Caco-2 (cell line): ENCODE measurements at regions not wholly inside any gene's neighbourhood (a gene's known extent, or its start where the extent isn't known, plus 50 kb on each side); places are given as distances from the start of the nearest gene placed in this dataset.

Experiments used
- BruUV-seq: library from RNA; stranded (reverse); fragments of 400-500 nt; replicated peaks from 2 replicates; lab custom pipeline; 2021; lab: Mats Ljungman, UMichigan
- CTCF ChIA-PET: fragments of 300-600 bp; sonication (Branson Sonifier 250); formaldehyde crosslinking; loops from one replicate; lab custom pipeline; 2022; ENCODE audit warnings: antibody characterized with exemption; lab: Charles Lee
- POLR2A ChIA-PET: fragments of 300-600 bp; sonication (Branson Sonifier 250); formaldehyde crosslinking; loops from one replicate; lab custom pipeline; 2022; ENCODE audit warnings: antibody characterized with exemption; lab: Charles Lee
- DNase-seq, 2 experiments: peaks; one replicate each; pipeline versions ENCODE4 v3.0.0 to v3.0.0-alpha.2; 2020 to 2022
- H3K27me3 ChIP-seq: replicated peaks from 2 replicates; pipeline ENCODE4 v1.6.0; 2011; ENCODE audit warnings: low read length; ENCODE audit not compliant: control insufficient read depth, insufficient read depth
- H3K36me3 ChIP-seq: 2 replicates; pipeline ENCODE4 v1.5.1; 2011; ENCODE audit warnings: low read length; ENCODE audit not compliant: control insufficient read depth, insufficient read depth
- H3K4me1 ChIP-seq: fragments of 250-450 bp; sonication (Bioruptor Pico); 2 replicates; pipeline ENCODE4 v1.5.1; 2020; ENCODE audit warnings: mild to moderate bottlenecking
- H3K4me3 ChIP-seq: 2 replicates; pipeline ENCODE4 v1.5.1; 2011; ENCODE audit warnings: low read depth, mild to moderate bottlenecking, control low read depth, low read length
- H3K9me3 ChIP-seq: fragments of 250-450 bp; sonication (Bioruptor Pico); 2 replicates; pipeline ENCODE4 v1.5.1; 2020; ENCODE audit warnings: mild to moderate bottlenecking, moderate library complexity
- H3K27ac Mint-ChIP-seq: one replicate; pipeline ENCODE4 v1.8.0; 2022; ENCODE audit warnings: mixed read lengths; ENCODE audit not compliant: unreplicated experiment
- H3K27me3 Mint-ChIP-seq: one replicate; pipeline ENCODE4 v1.8.0; 2022; ENCODE audit warnings: mixed read lengths; ENCODE audit not compliant: insufficient read depth, unreplicated experiment
- H3K36me3 Mint-ChIP-seq: one replicate; pipeline ENCODE4 v1.8.0; 2022; ENCODE audit warnings: mild to moderate bottlenecking, mixed read lengths; ENCODE audit not compliant: insufficient read depth, unreplicated experiment
- H3K4me1 Mint-ChIP-seq: one replicate; pipeline ENCODE4 v1.8.0; 2022; ENCODE audit warnings: low read depth, mixed read lengths; ENCODE audit not compliant: unreplicated experiment
- H3K4me3 Mint-ChIP-seq: one replicate; pipeline ENCODE4 v1.8.0; 2022; ENCODE audit warnings: mild to moderate bottlenecking, moderate library complexity, mixed read lengths; ENCODE audit not compliant: unreplicated experiment
- H3K9me3 Mint-ChIP-seq: one replicate; pipeline ENCODE4 v1.8.0; 2022; ENCODE audit warnings: mixed read lengths; ENCODE audit not compliant: unreplicated experiment
- CTCF ChIP-seq, 2 experiments: fragments of 200-600 bp in 1 of 2; IDR thresholded peaks; 1 replicate in 1 of 2; 2 replicates in 1 of 2; pipeline versions ENCODE4 v1.5.1 to v1.8.0; 2011 to 2022; ENCODE audit warnings: antibody characterized with exemption in 1 of 2, control low read depth in 1 of 2, inconsistent platforms in 1 of 2, low read depth in 1 of 2, low read length in 1 of 2, mild to moderate bottlenecking in 1 of 2, moderate library complexity in 1 of 2; ENCODE audit not compliant: insufficient read depth in 1 of 2, severe bottlenecking in 1 of 2, unreplicated experiment in 1 of 2
- intact Hi-C: fragments of 100-400 bp; cut with micrococcal nuclease; formaldehyde crosslinking; loops from one replicate; pipeline ENCODE4 v1.10.0; 2022; ENCODE audit not compliant: unreplicated experiment

- Mint-ChIP-seq H3K27ac (no peak overlapping the region), H3K9me3 (no peaks in the 10 kb centered on the region), H3K27me3 (peaks cover 10% of the 10 kb centered on the region), H3K4me3 (no peak overlapping the region), H3K4me1 (no peaks in the 10 kb centered on the region), H3K36me3 (no peaks in the 10 kb centered on the region)
- Histone ChIP-seq H3K27me3 (no peaks in the 10 kb centered on the region; the same call in 1 of the 2 replicates), H3K36me3 (no peaks in the 10 kb centered on the region), H3K4me1 (no peaks in the 10 kb centered on the region), H3K9me3 (no peaks in the 10 kb centered on the region), H3K4me3 (no peak overlapping the region)
- CTCF ChIA-PET, result no interaction called here
- intact Hi-C loops, result no loop called here
- POLR2A ChIA-PET, result no interaction called here
- TF ChIP-seq CTCF (IDR thresholded peaks at IDR 0.05; ENCODE audit: insufficient read depth in 1 of 2, low read depth in 1 of 2, low read length in 1 of 2, severe bottlenecking in 1 of 2, unreplicated experiment in 1 of 2), result no peak
- DNase-seq, result no peak
- no TSS peak for BruUV-seq
Observed at GRCh38 chr19:31694761-31695160, 345.5 kb upstream of the TSHZ3 start.

GRCh38 chr19:31699421-31699820 lies 350.2 kb upstream of the TSHZ3 start:
- TF ChIP-seq CTCF (IDR thresholded peaks at IDR 0.05; ENCODE audit: insufficient read depth in 1 of 2, low read depth in 1 of 2, low read length in 1 of 2, severe bottlenecking in 1 of 2, unreplicated experiment in 1 of 2), result no peak
- BruUV-seq, result no TSS peak
- H3K4me1 ChIP-seq, result no peaks in the 10 kb centered on the region
- H3K36me3 Mint-ChIP-seq, result no peaks in the 10 kb centered on the region
- H3K27me3 ChIP-seq, result no peaks in the 10 kb centered on the region; the same call in 1 of the 2 replicates
- intact Hi-C loops, result no loop called here
- H3K4me3 ChIP-seq, result no peak overlapping the region
- H3K9me3 ChIP-seq, result no peaks in the 10 kb centered on the region
- CTCF ChIA-PET, result no interaction called here
- H3K36me3 ChIP-seq, result no peaks in the 10 kb centered on the region; the same call in 1 of the 2 replicates
- H3K27me3 Mint-ChIP-seq, result peaks cover 9% of the 10 kb centered on the region
- no peak overlapping the region for H3K4me3 Mint-ChIP-seq
- H3K9me3 Mint-ChIP-seq, result peaks cover 23% of the 10 kb centered on the region
- no peak overlapping the region for H3K27ac Mint-ChIP-seq
- POLR2A ChIA-PET, result no interaction called here
- no peaks in the 10 kb centered on the region for H3K4me1 Mint-ChIP-seq
- DNase-seq, result no peak

GRCh38 chr19:31701146-31701545 lies 351.9 kb upstream of the TSHZ3 start:
- H3K4me1 ChIP-seq, result no peaks in the 10 kb centered on the region
- no peaks in the 10 kb centered on the region; the same call in 1 of the 2 replicates for H3K36me3 ChIP-seq
- Mint-ChIP-seq H3K4me3 (no peak overlapping the region), H3K27ac (no peak overlapping the region), H3K4me1 (no peaks in the 10 kb centered on the region), H3K36me3 (no peaks in the 10 kb centered on the region), H3K9me3 (peaks cover 24% of the 10 kb centered on the region), H3K27me3 (peaks cover 5% of the 10 kb centered on the region)
- BruUV-seq, result no TSS peak
- H3K27me3 ChIP-seq, result no peaks in the 10 kb centered on the region
- no peaks in the 10 kb centered on the region for H3K9me3 ChIP-seq
- POLR2A ChIA-PET, result no interaction called here
- no peak overlapping the region for H3K4me3 ChIP-seq
- DNase-seq, result no peak
- no peak for TF ChIP-seq CTCF (IDR thresholded peaks at IDR 0.05; ENCODE audit: insufficient read depth in 1 of 2, low read depth in 1 of 2, low read length in 1 of 2, severe bottlenecking in 1 of 2, unreplicated experiment in 1 of 2)
- intact Hi-C loops, result no loop called here
- CTCF ChIA-PET, result no interaction called here
